Neural cell (in vitro differentiated cells): ENCODE measurements at regions not wholly inside any gene's neighbourhood (a gene's known extent, or its start where the extent isn't known, plus 50 kb on each side); places are given as distances from the start of the nearest gene placed in this dataset.

ENCODE experiments used
- H2AFZ ChIP-seq: fragments of 200-600, 300-800 bp; sonication (generic), shearing (Covaris generic); 2 replicates; pipeline ENCODE4 v1.6.0; 2014; ENCODE audit warnings: low read depth, mild to moderate bottlenecking, antibody characterized with exemption, low read length, moderate library complexity
- H3F3A ChIP-seq: fragments of 200-600 bp; shearing (Covaris generic); 2 replicates; pipeline ENCODE4 v1.6.1; 2016; ENCODE audit warnings: mild to moderate bottlenecking, moderate library complexity, mixed read lengths, antibody characterized with exemption, low read length; ENCODE audit not compliant: insufficient read depth, poor library complexity, severe bottlenecking
- H3K27ac ChIP-seq: fragments of 200-600, 300-800 bp; sonication (generic), shearing (Covaris generic); 2 replicates; pipeline ENCODE4 v1.5.1; 2014; ENCODE audit warnings: mild to moderate bottlenecking, low read length, moderate library complexity
- H3K27me3 ChIP-seq: fragments of 300-800, 200-600 bp; sonication (generic), shearing (Covaris generic); 2 replicates; pipeline ENCODE4 v1.6.0; 2014; ENCODE audit warnings: mild to moderate bottlenecking, low read depth, low read length, moderate library complexity; ENCODE audit not compliant: insufficient read depth
- H3K36me3 ChIP-seq: fragments of 300-800, 200-600 bp; sonication (generic), shearing (Covaris generic); 2 replicates; pipeline ENCODE4 v1.5.1; 2014; ENCODE audit warnings: mild to moderate bottlenecking, antibody characterized with exemption, low read length, moderate library complexity; ENCODE audit not compliant: insufficient read depth
- H3K4me2 ChIP-seq: fragments of 300-800, 200-600 bp; sonication (generic), shearing (Covaris generic); 2 replicates; pipeline ENCODE4 v1.6.0; 2014; ENCODE audit warnings: mild to moderate bottlenecking, low read length
- H3K4me3 ChIP-seq: fragments of 300-800, 200-600 bp; sonication (generic), shearing (Covaris generic); 2 replicates; pipeline ENCODE4 v1.5.1; 2014; ENCODE audit warnings: mild to moderate bottlenecking, low read length, moderate library complexity
- H3K79me2 ChIP-seq: fragments of 200-600 bp; shearing (Covaris generic); replicated peaks from 2 replicates; pipeline ENCODE4 v1.6.0; 2014; ENCODE audit warnings: mild to moderate bottlenecking, low read length, moderate library complexity; ENCODE audit not compliant: insufficient read depth
- H3K9ac ChIP-seq: fragments of 300-800, 200-600 bp; sonication (generic), shearing (Covaris generic); 2 replicates; pipeline ENCODE4 v1.6.1; 2016; ENCODE audit warnings: mild to moderate bottlenecking, low read length, mixed read lengths
- H3K9me2 ChIP-seq: fragments of 200-600 bp; shearing (Covaris generic); 2 replicates; pipeline ENCODE4 v1.6.1; 2016; ENCODE audit warnings: mild to moderate bottlenecking, low read length, mixed read lengths; ENCODE audit not compliant: insufficient read depth
- H3K9me3 ChIP-seq: fragments of 200-600, 300-800 bp; sonication (generic), shearing (Covaris generic); 2 replicates; pipeline ENCODE4 v1.6.1; 2016; ENCODE audit warnings: mild to moderate bottlenecking, mixed run types, low read length, moderate library complexity, mixed read lengths
- H4K20me1 ChIP-seq: fragments of 200-600 bp; shearing (Covaris generic); 2 replicates; pipeline ENCODE4 v1.6.1; 2016; ENCODE audit warnings: mild to moderate bottlenecking, mixed run types; ENCODE audit not compliant: insufficient read depth
- CTCF ChIP-seq: fragments of 450-650 bp; IDR thresholded peaks from 2 replicates; pipeline ENCODE4 v1.5.1; 2014; ENCODE audit warnings: antibody characterized with exemption, mild to moderate bottlenecking, moderate library complexity; ENCODE audit not compliant: poor library complexity, severe bottlenecking
- EP300 ChIP-seq: fragments of 450-650 bp; conservative IDR thresholded peaks from 2 replicates; pipeline ENCODE4 v1.6.1; 2014; ENCODE audit warnings: antibody characterized with exemption, mild to moderate bottlenecking, moderate library complexity; ENCODE audit not compliant: poor library complexity, severe bottlenecking
- EZH2 ChIP-seq: fragments of 200-600, 300-800 bp; shearing (Covaris generic), sonication (generic); IDR thresholded peaks from 2 replicates; pipeline ENCODE4 v1.6.1; 2014; ENCODE audit warnings: antibody characterized with exemption, low read length, borderline replicate concordance, mild to moderate bottlenecking; ENCODE audit not compliant: insufficient read depth, poor library complexity, severe bottlenecking
- MXI1 ChIP-seq: fragments of 450-650 bp; conservative IDR thresholded peaks from 2 replicates; pipeline ENCODE4 v1.6.1; 2014; ENCODE audit warnings: antibody characterized with exemption, mild to moderate bottlenecking; ENCODE audit not compliant: poor library complexity, severe bottlenecking
- POLR2AphosphoS5 ChIP-seq: IDR thresholded peaks from 2 replicates; pipeline ENCODE4 v1.6.1; 2012
- RAD21 ChIP-seq: fragments of 450-650 bp; conservative IDR thresholded peaks from 2 replicates; pipeline ENCODE4 v1.6.1; 2014; ENCODE audit warnings: antibody characterized with exemption, mild to moderate bottlenecking, moderate library complexity
- REST ChIP-seq: IDR thresholded peaks from 2 replicates; pipeline ENCODE4 v1.6.1; 2012; ENCODE audit warnings: borderline replicate concordance
- SMC3 ChIP-seq: fragments of 450-650 bp; conservative IDR thresholded peaks from 2 replicates; pipeline ENCODE4 v1.6.1; 2014; ENCODE audit warnings: antibody characterized with exemption, mild to moderate bottlenecking, moderate library complexity; ENCODE audit not compliant: poor library complexity
- TAF1 ChIP-seq: IDR thresholded peaks from 2 replicates; pipeline ENCODE4 v1.6.1; 2012; ENCODE audit warnings: low read depth

GRCh38 chr15:93730724-93731123 lies 500.6 kb upstream of the MCTP2 start:
- Histone ChIP-seq H4K20me1 (no peaks in the 10 kb centered on the region), H3F3A (no peaks in the 10 kb centered on the region), H3K79me2 (no peaks in the 10 kb centered on the region), H3K9me2 (no peaks in the 10 kb centered on the region), H3K9me3 (no peaks in the 10 kb centered on the region), H3K4me2 (no peak overlapping the region), H3K27ac (no peak overlapping the region), H3K9ac (no peak overlapping the region), H3K36me3 (no peaks in the 10 kb centered on the region), H3K4me3 (no peak overlapping the region), H2AFZ (no peak overlapping the region), H3K27me3 (no peaks in the 10 kb centered on the region)
- TF ChIP-seq POLR2AphosphoS5 (no peak), REST (no peak), TAF1 (no peak), RAD21 (no peak), EZH2 (no peak), SMC3 (no peak), CTCF (no peak), MXI1 (no peak), EP300 (no peak)

- Histone ChIP-seq H4K20me1 (no peaks in the 10 kb centered on the region), H3K27ac (peak overlapping the region; percentile 52), H3K36me3 (no peaks in the 10 kb centered on the region), H3K79me2 (no peaks in the 10 kb centered on the region), H3K4me2 (no peak overlapping the region), H3K4me3 (no peak overlapping the region), H3F3A (no peaks in the 10 kb centered on the region), H3K9ac (no peak overlapping the region), H3K9me3 (no peaks in the 10 kb centered on the region), H3K9me2 (no peaks in the 10 kb centered on the region), H3K27me3 (no peaks in the 10 kb centered on the region), H2AFZ (no peak overlapping the region)
- TF ChIP-seq POLR2AphosphoS5 (no peak), SMC3 (no peak), MXI1 (no peak), TAF1 (no peak), REST (no peak), EZH2 (no peak), CTCF (no peak), EP300 (no peak), RAD21 (no peak)
These were observed 509.2 kb upstream of the MCTP2 start for GRCh38 chr15:93722165-93722564.
